CD4-positive, alpha-beta T cell treated with Interleukin-1 beta for 1 hour (primary cell): ENCODE measurements at regions not wholly inside any gene's neighbourhood (a gene's known extent, or its start where the extent isn't known, plus 50 kb on each side); places are given as distances from the start of the nearest gene placed in this dataset.
"Not testable (repeated sequence)": the region's sequence is repeated elsewhere in the genome, so short reads cannot be mapped to it uniquely, and the experiment has no call there.

Experiments
- DNase-seq, 2 donors: peaks; one replicate each; pipeline ENCODE4 v3.0.0-alpha.2; 2020 to 2022

- DNase-seq: no peak
Measured at GRCh38 chr3:115254492-115255196, 107.6 kb upstream of the ZBTB20 start.

GRCh38 chr3:115255197-115255585, 108.1 kb upstream of the ZBTB20 start:
- DNase-seq: no peak

GRCh38 chr3:115270849-115271248, 123.8 kb upstream of the ZBTB20 start:
- DNase-seq: no peak

GRCh38 chr3:115272036-115272824, 125.1 kb upstream of the ZBTB20 start:
- DNase-seq: no peak

- DNase-seq: no peak
Measured at GRCh38 chr3:115275896-115276295, 128.8 kb upstream of the ZBTB20 start.

- DNase-seq: no peak
Measured at GRCh38 chr3:115279939-115280338, 132.9 kb upstream of the ZBTB20 start.

GRCh38 chr3:115280506-115280905, 133.4 kb upstream of the ZBTB20 start:
- no peak for DNase-seq

GRCh38 chr3:115281697-115282675, 134.9 kb upstream of the ZBTB20 start:
- DNase-seq: no peak

- DNase-seq: no peak
Measured at GRCh38 chr3:115284980-115285379, 137.9 kb upstream of the ZBTB20 start.

GRCh38 chr3:115286529-115287197, 139.6 kb upstream of the ZBTB20 start:
- DNase-seq: no peak

- no peak for DNase-seq
Measured at GRCh38 chr3:115287198-115287597, 140.1 kb upstream of the ZBTB20 start.

GRCh38 chr3:115292131-115292530, 145.0 kb upstream of the ZBTB20 start:
- DNase-seq: no peak

- no peak for DNase-seq
Measured at GRCh38 chr3:115292677-115293165, 145.6 kb upstream of the ZBTB20 start.

GRCh38 chr3:115293321-115293720, 146.2 kb upstream of the ZBTB20 start:
- no peak for DNase-seq

- no peak for DNase-seq
Measured at GRCh38 chr3:115301364-115301860, 154.3 kb upstream of the ZBTB20 start.

- not testable (repeated sequence) for DNase-seq
Measured at GRCh38 chr3:115317953-115318352, 170.9 kb upstream of the ZBTB20 start.

- DNase-seq: no peak
Measured at GRCh38 chr3:115321400-115321805, 174.3 kb upstream of the ZBTB20 start.

GRCh38 chr3:115322901-115323300, 175.8 kb upstream of the ZBTB20 start:
- no peak for DNase-seq

GRCh38 chr3:115323380-115323779, 176.3 kb upstream of the ZBTB20 start:
- DNase-seq: no peak

GRCh38 chr3:115324056-115324455, 177.0 kb upstream of the ZBTB20 start:
- no peak for DNase-seq

GRCh38 chr3:115325539-115325938, 178.5 kb upstream of the ZBTB20 start:
- no peak for DNase-seq

GRCh38 chr3:115330430-115330829, 183.3 kb upstream of the ZBTB20 start:
- no peak for DNase-seq
